IMR-90 (cell line): ENCODE measurements at regions not wholly inside any gene's neighbourhood (a gene's known extent, or its start where the extent isn't known, plus 50 kb on each side); places are given as distances from the start of the nearest gene placed in this dataset.

Experiments
- BHLHE40 ChIP-seq: fragments of 150-350 bp; IDR thresholded peaks from 2 replicates; pipeline ENCODE4 v1.6.1; 2016; ENCODE audit warnings: mild to moderate bottlenecking, low read depth, low read length
- CTCF ChIP-seq: conservative IDR thresholded peaks from 2 replicates; pipeline ENCODE4 v1.5.1; 2012; ENCODE audit warnings: mild to moderate bottlenecking, low read depth, low read length, improper control_type of control experiment
- MAFK ChIP-seq: IDR thresholded peaks from 2 replicates; pipeline ENCODE4 v1.6.1; 2012; ENCODE audit warnings: low read depth, low read length, improper control_type of control experiment
- MAZ ChIP-seq: IDR thresholded peaks from 2 replicates; pipeline ENCODE4 v1.6.1; 2012; ENCODE audit warnings: low read depth, mild to moderate bottlenecking, low read length, improper control_type of control experiment, moderate library complexity, borderline replicate concordance
- MXI1 ChIP-seq: IDR thresholded peaks from 2 replicates; pipeline ENCODE4 v1.6.1; 2012; ENCODE audit warnings: low read depth, mild to moderate bottlenecking, low read length, moderate library complexity, borderline replicate concordance
- RFX5 ChIP-seq: IDR thresholded peaks from 2 replicates; pipeline ENCODE4 v1.8.0; 2012; ENCODE audit warnings: low read depth, mild to moderate bottlenecking, low read length, moderate library complexity

DNA sequence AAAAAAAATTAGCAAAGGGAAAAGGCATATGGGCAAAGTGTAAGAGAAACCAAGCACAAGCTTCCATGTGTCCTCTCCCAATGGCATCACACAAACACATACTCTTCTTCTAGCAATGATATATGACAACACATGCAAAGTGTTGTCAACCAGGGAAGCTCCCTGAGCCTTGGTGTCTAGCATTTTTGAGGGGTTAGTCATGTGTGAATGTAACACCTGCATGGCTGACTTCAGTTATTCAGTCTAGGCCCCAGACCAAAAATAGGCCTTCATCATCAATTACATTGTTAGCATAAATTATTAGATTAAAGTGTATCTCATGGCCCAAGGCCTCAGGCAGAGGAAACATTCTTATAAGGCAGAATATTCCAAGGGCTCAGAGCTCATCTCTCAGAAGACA, 450.0 kb downstream of the TLE1 start:
- TF ChIP-seq CTCF (no peak), MAFK (no peak), BHLHE40 (no peak), RFX5 (no peak), MXI1 (no peak), MAZ (no peak)
